ENCODE measurements at regions not wholly inside any gene's neighbourhood (a gene's known extent, or its start where the extent isn't known, plus 50 kb on each side); places are given as distances from the start of the nearest gene placed in this dataset.
"Not testable (repeated sequence)": the region's sequence is repeated elsewhere in the genome, so short reads cannot be mapped to it uniquely, and the experiment has no call there.

DNA sequence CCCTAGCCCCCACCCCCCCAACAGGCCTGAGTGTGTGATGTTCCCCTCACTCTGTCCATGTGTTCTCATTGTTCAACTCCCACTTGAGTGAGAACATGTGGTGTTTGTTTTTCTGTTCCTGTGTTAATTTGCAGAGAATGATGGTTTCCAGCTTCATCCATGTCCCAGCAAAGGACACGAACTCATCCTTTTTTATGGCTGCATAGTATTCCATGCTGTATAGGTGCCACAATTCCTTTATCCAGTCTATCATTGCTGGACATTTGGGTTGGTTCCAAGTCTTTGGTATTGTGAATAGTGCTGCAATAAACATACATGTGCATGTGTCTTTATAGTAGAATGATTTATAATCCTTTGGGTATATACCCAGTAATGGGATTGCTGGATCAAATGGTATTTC, 175.1 kb upstream of the FST start:
- H3K27ac Mint-ChIP-seq; H3K27me3 Mint-ChIP-seq; H3K4me1 Mint-ChIP-seq (ENCODE audit: low read depth in 2 of 2); DNase-seq; H3K4me3 Mint-ChIP-seq; H3K36me3 Mint-ChIP-seq (ENCODE audit: insufficient read depth); H3K9me3 Mint-ChIP-seq; ATAC-seq (replicated peaks): not testable (repeated sequence)

DNA sequence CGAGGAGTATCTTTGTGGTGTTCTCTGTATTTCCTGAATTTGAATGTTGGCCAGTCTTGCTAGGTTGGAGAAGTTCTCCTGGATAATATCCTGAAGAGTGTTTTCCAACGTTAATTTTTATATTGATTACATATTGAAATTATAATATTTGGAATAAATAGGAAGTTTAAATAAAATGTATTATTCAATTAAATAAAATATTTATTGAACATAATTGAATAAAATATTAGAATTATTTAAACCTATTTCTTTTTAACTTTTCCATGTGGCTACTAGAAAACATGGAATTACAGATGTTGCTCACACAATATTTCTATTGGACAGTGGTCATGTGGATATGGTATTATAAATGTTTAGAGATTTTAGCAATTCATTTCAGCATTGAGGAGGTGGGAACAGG, 170.8 kb upstream of the FST start:
- Mint-ChIP-seq H3K9me3 (peaks cover 0 to 5% of the 10 kb centered on the region in 2 donors), H3K27ac (no peak overlapping the region), H3K4me1 (ENCODE audit: low read depth in 2 of 2) (no peaks in the 10 kb centered on the region), H3K36me3 (ENCODE audit: insufficient read depth) (no peaks in the 10 kb centered on the region), H3K27me3 (peaks cover 0 to 6% of the 10 kb centered on the region in 2 donors), H3K4me3 (no peak overlapping the region)
- DNase-seq: no peak
- ATAC-seq (replicated peaks): no peak

DNA sequence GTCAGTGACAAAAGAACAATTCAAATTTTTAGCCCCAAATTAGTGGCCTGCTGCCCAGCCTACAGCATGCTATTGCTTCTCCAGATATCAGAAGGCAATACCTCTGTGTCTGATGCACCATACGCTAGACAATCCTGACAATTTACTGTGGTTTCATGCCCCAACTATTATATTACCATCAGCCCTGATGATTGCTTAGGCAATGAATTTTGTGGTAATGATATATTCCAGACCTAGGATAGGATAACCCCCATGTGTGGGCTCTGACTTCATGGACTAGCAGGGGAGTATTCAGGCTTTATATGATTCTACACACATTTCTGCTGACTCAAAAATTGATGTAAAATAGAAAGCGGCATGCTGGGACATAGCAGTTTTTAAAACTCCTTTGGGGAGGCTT, 168.7 kb upstream of the FST start:
- H3K4me3 Mint-ChIP-seq: no peak overlapping the region

DNA sequence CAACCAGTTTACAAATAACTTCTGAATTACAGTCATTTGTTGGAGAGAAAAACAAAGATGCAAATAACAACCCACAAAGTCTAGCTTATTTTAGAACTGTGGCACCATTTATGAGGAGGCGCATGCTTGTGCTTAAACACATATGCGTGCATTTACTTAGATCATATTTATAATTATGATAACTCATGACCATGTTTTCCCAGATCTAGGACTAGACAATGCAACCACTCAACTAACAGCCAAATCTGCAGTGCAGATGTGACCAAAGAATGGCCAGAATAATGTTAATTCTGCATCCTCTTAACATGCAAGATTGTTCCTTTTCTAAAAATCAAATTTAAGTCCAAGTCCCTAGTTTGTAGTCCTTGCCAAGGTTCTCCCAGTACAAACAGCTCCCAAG, 167.3 kb upstream of the FST start:
- Mint-ChIP-seq H3K27me3 (peaks cover 0 to 1% of the 10 kb centered on the region in 2 donors), H3K4me3 (no peak overlapping the region), H3K9me3 (peaks cover 4 to 21% of the 10 kb centered on the region in 2 donors), H3K27ac (no peak overlapping the region), H3K4me1 (ENCODE audit: low read depth in 2 of 2) (no peaks in the 10 kb centered on the region), H3K36me3 (ENCODE audit: insufficient read depth) (no peaks in the 10 kb centered on the region)
- ATAC-seq (replicated peaks) (no peak), DNase-seq (no peak)

More for the DNA sequence above, 168.7 kb upstream of the FST start:
- Mint-ChIP-seq H3K27ac (no peak overlapping the region), H3K9me3 (peaks cover 4 to 13% of the 10 kb centered on the region in 2 donors), H3K36me3 (ENCODE audit: insufficient read depth) (no peaks in the 10 kb centered on the region), H3K27me3 (peaks cover 0 to 6% of the 10 kb centered on the region in 2 donors), H3K4me1 (ENCODE audit: low read depth in 2 of 2) (no peaks in the 10 kb centered on the region)
- ATAC-seq (replicated peaks) (no peak), DNase-seq (no peak)

DNA sequence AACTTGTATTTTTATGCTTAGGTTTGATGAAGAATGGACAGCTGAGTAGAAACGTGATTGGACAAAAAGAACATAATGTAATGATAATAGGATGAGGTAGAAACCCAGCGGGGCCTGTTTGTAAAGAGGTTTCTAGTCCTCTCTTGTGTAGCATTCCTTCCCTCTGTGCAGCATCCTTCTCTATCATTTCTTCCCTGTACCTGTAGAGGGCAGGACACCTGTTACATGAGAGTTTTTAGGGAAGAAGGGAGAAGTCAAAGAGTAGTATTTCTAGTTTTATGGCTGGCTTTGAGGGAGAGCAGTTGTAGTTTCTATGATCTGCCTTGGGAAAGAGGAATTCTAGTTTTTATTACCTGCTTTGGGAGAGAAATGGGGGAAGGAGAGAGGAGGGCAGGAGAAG, 162.1 kb upstream of the FST start:
- no peaks in the 10 kb centered on the region for H3K27me3 Mint-ChIP-seq
- H3K4me1 Mint-ChIP-seq (ENCODE audit: low read depth in 2 of 2): no peaks in the 10 kb centered on the region
- no peak overlapping the region for H3K4me3 Mint-ChIP-seq
- DNase-seq: no peak
- H3K9me3 Mint-ChIP-seq: peaks cover 4 to 17% of the 10 kb centered on the region in 2 donors
- H3K36me3 Mint-ChIP-seq (ENCODE audit: insufficient read depth): no peaks in the 10 kb centered on the region
- no peak overlapping the region for H3K27ac Mint-ChIP-seq
- ATAC-seq (replicated peaks): no peak

DNA sequence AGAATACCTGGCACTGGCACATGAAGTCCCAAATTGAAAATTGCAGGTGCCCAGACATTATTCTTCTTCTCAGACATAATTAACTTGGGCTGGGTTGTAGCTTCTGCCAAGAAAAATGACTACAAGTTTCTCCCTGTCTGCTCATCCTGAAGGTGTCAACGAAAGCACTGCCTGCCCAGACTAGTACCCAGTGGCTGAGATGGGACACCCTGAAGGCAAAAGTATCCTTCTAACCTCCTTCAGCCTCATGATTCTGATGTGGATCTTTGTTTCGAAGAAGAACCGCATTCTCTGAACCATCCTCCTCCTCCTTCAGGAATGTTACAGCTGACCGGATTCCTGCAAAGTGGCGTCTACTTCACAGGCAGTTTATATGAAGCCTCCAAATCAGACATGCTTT, 161.1 kb upstream of the FST start:
- H3K4me3 Mint-ChIP-seq: no peak overlapping the region
- H3K36me3 Mint-ChIP-seq (ENCODE audit: insufficient read depth): no peaks in the 10 kb centered on the region
- no peaks in the 10 kb centered on the region for H3K27me3 Mint-ChIP-seq
- DNase-seq (no peak), ATAC-seq (replicated peaks) (no peak)
- no peaks in the 10 kb centered on the region for H3K4me1 Mint-ChIP-seq (ENCODE audit: low read depth in 2 of 2)
- H3K27ac Mint-ChIP-seq: no peak overlapping the region
- peaks cover 4 to 17% of the 10 kb centered on the region in 2 donors for H3K9me3 Mint-ChIP-seq

DNA sequence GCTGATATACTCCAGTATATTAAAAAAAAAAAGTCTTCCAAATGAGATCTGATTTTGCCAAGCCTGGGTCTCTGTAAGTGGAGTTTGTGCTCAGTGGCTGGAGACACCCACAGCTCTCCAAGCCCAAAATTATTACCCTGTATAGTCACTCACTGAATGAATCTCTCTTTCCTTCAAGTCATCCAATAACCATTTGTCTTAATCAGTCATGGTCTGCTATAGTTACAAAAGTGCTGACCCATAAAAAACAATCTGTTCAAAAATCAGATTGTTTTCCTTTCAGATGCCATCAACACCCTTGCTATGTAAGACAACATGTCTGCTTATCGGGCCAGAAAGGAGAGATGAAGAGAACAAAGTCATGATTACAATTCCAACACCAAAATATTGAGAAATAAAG, 159.4 kb upstream of the FST start:
- H3K4me3 Mint-ChIP-seq: no peak overlapping the region
- DNase-seq: no peak
- peaks cover 0 to 9% of the 10 kb centered on the region in 2 donors for H3K9me3 Mint-ChIP-seq
- no peak overlapping the region for H3K27ac Mint-ChIP-seq
- H3K27me3 Mint-ChIP-seq: no peaks in the 10 kb centered on the region
- no peaks in the 10 kb centered on the region for H3K36me3 Mint-ChIP-seq (ENCODE audit: insufficient read depth)
- ATAC-seq (replicated peaks): no peak
- no peaks in the 10 kb centered on the region for H3K4me1 Mint-ChIP-seq (ENCODE audit: low read depth in 2 of 2)

DNA sequence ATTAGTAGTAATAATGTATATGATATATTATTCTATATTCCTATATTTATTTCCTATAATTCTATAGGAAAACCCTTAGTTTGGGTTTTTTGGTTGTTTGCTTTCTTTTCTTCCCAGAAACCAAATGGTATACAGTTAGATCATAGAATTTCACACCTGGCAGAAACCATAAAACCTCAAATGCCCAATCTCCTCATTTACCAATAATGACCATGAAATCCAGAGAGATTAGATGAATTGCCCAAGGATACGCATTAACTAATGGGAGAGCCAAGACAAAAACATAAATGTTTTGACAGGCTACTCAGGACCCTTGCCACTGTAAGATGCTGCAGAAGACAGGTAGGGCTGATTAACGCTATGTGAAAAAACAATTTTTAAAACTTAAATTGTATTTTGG, 158.7 kb upstream of the FST start:
- Mint-ChIP-seq H3K36me3 (ENCODE audit: insufficient read depth) (no peaks in the 10 kb centered on the region), H3K4me1 (ENCODE audit: low read depth in 2 of 2) (no peaks in the 10 kb centered on the region), H3K4me3 (no peak overlapping the region), H3K27me3 (no peaks in the 10 kb centered on the region), H3K9me3 (peaks cover 0 to 9% of the 10 kb centered on the region in 2 donors), H3K27ac (no peak overlapping the region)
- no peak for ATAC-seq (replicated peaks)
- no peak for DNase-seq

DNA sequence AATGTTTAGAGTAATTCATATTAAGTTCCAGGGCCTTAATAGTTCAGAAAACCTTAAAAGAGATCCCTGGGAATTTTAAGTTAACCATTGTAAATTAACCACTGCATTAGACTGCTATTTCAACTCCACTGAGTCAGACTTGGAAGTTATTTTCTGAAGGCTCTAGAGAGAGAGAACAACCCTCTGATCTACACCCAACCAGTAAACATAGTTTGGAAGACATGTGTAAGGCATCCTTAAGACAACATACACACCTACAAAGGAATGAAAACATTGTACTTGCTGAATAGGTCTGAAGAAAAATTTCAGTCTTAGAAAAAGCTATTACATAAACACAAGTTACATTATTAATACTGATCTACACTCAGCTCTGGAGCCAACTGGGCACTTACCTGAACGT, 158.2 kb upstream of the FST start:
- no peak overlapping the region for H3K27ac Mint-ChIP-seq
- no peaks in the 10 kb centered on the region for H3K27me3 Mint-ChIP-seq

DNA sequence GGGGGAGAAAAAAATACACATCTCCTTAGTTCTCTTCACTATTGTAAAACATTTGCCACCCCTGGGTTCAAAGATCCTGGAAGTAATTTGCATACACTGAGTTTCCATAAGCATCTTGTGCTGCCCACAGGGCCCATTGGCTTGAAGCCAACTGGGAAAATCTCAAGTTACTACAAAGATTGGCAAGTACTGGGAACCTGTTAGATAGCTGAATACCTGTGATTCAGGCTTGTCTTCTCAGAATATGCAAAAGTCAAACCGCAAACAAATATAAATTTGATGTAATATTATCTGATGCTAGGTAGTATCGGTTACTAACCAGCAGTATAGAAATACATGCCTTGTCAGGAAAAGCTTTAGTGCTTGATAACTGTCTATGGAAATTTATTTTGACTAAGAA, 156.9 kb upstream of the FST start:
- no peak overlapping the region for H3K4me3 Mint-ChIP-seq
- ATAC-seq (replicated peaks) (no peak), DNase-seq (no peak)
- no peaks in the 10 kb centered on the region for H3K36me3 Mint-ChIP-seq (ENCODE audit: insufficient read depth)
- H3K9me3 Mint-ChIP-seq: no peaks in the 10 kb centered on the region
- H3K27ac Mint-ChIP-seq: no peak overlapping the region
- H3K4me1 Mint-ChIP-seq (ENCODE audit: low read depth in 2 of 2): no peaks in the 10 kb centered on the region
- H3K27me3 Mint-ChIP-seq: no peaks in the 10 kb centered on the region

More for the DNA sequence above, 158.2 kb upstream of the FST start:
- DNase-seq (no peak), ATAC-seq (replicated peaks) (no peak)
- no peaks in the 10 kb centered on the region for H3K36me3 Mint-ChIP-seq (ENCODE audit: insufficient read depth)
- no peaks in the 10 kb centered on the region for H3K4me1 Mint-ChIP-seq (ENCODE audit: low read depth in 2 of 2)
- peaks cover 0 to 9% of the 10 kb centered on the region in 2 donors for H3K9me3 Mint-ChIP-seq
- H3K4me3 Mint-ChIP-seq: no peak overlapping the region

DNA sequence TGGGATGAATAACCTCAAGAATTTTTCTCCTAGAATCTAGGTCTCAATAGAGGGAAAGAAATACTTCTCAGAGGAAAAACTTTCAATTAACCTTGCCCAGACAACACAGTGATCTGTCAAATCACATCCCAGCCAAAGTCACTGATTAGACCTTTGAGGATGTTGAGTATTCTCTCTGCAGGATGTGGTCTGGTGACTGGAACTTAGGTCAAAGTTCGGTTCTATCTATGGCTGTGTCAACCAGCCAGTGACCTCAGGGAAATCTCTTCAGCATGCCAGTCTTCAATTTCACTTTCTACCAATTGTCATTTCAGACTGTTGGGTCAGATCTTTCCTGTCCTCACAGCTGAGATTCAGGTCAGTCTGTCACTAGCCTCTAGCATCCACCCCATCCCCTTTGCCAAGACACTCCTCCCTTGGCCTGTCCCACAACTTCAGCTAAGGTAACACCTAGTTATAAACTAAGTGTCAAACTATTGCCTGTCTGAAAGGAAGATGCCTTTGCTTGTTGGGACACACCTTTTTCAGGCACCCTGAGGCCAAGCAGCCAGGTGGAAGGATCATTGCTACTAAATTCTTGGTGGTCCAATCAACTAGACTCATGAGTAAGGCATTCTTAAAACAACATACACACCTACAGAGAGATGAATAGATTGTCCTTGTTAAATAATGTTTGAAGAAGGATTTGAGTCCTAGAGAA, 156.3 kb upstream of the FST start:
- H3K4me3 Mint-ChIP-seq: no peak overlapping the region
- H3K9me3 Mint-ChIP-seq: no peaks in the 10 kb centered on the region
- DNase-seq: no peak
- H3K4me1 Mint-ChIP-seq (ENCODE audit: low read depth in 2 of 2): no peaks in the 10 kb centered on the region
- no peaks in the 10 kb centered on the region for H3K36me3 Mint-ChIP-seq (ENCODE audit: insufficient read depth)
- no peak for ATAC-seq (replicated peaks)
- H3K27me3 Mint-ChIP-seq: no peaks in the 10 kb centered on the region
- no peak overlapping the region for H3K27ac Mint-ChIP-seq

DNA sequence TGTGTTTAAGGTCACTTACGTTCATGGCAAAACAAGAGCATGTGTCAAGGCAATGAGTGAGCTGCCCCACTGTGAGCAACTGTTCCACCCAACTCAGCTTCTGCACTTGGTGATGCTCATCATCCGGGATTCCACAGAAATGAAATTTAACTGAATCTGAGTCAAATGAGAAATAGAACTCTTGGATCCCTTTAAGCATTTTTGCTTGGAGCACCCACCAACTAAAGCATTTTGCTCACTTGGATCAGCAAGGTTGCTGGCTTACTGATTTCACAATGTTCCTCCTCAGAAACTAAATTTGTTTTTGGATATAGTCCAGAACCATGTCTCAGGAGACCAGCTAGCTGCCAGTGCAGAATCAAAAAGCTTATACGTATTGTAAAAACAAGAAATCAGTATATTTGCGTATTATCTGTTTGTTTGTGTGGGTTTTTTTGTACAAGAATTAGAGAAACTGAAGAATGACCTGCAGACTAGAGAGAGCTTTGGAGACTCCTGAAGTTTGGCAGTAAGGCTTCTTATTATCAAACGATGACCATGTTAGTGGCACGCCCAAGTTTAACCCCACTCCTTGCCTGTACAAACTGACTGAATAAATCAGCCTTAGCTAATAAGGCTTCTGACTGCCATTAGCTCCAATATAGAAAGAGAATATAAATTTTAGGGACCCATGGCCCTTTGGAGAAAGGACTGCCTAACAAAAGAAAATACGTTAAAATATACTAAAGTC, 153.8 kb upstream of the FST start:
- ATAC-seq (replicated peaks) (no peak), DNase-seq (no peak)
- H3K4me3 Mint-ChIP-seq: no peak overlapping the region
- no peak overlapping the region for H3K27ac Mint-ChIP-seq
- H3K4me1 Mint-ChIP-seq (ENCODE audit: low read depth in 2 of 2): no peaks in the 10 kb centered on the region
- no peaks in the 10 kb centered on the region for H3K27me3 Mint-ChIP-seq
- H3K9me3 Mint-ChIP-seq: no peaks in the 10 kb centered on the region
- no peaks in the 10 kb centered on the region for H3K36me3 Mint-ChIP-seq (ENCODE audit: insufficient read depth)

DNA sequence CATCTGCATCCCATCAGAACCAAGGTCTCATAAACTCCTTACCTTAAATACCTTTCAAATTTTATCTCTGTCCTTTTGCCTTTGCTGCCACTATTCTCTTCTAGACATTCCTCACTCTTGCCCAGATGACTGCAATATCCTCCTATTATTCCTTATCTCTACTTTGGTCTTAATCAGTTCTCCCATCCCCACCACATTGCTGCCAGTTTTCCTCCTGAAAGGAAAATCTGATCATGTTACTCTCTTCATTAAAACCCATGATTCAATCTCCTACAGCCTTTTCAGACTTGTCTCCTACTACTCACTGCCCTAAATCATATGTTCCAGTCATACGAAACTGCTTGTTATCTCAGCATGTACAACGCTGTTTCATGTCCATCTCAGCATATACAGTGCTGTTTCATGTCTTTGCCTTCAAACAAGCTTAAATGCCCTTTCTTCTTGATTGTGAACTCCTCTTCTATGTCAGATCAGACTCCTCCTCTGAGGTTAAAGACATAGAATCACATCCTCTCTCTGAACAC, 152.6 kb upstream of the FST start:
- DNase-seq (no peak), ATAC-seq (replicated peaks) (no peak)
- Mint-ChIP-seq H3K4me3 (no peak overlapping the region), H3K4me1 (ENCODE audit: low read depth in 2 of 2) (no peaks in the 10 kb centered on the region), H3K27ac (no peak overlapping the region), H3K9me3 (no peaks in the 10 kb centered on the region), H3K36me3 (ENCODE audit: insufficient read depth) (no peaks in the 10 kb centered on the region), H3K27me3 (no peaks in the 10 kb centered on the region)

DNA sequence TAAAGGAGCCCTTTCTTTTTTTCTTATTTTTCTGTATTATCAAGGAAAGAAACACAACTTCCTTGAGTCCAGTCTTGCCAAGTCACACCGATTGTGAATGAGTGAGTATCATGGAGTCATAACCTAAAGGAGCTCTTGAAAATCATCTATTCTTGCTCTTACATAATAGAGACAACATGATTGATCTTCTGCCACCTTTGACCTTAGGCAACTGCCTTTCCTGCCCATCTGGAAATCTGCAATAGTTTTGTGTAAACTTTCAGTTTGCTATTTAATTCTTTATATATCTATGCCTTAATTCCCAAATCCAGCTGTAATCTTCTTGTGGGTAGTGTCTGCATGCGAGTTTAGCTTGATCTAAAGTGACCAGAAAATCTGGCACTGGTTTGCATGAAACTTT, 149.9 kb upstream of the FST start:
- Mint-ChIP-seq H3K27me3 (peaks cover 0 to 7% of the 10 kb centered on the region in 2 donors), H3K9me3 (no peaks in the 10 kb centered on the region), H3K27ac (no peak overlapping the region), H3K4me3 (no peak overlapping the region), H3K4me1 (ENCODE audit: low read depth in 2 of 2) (no peaks in the 10 kb centered on the region), H3K36me3 (ENCODE audit: insufficient read depth) (no peaks in the 10 kb centered on the region)
- DNase-seq: no peak
- no peak for ATAC-seq (replicated peaks)
